Endothelial cell (in vitro differentiated cells): ENCODE measurements at regions not wholly inside any gene's neighbourhood (a gene's known extent, or its start where the extent isn't known, plus 50 kb on each side); places are given as distances from the start of the nearest gene placed in this dataset.
"Not testable (repeated sequence)": the region's sequence is repeated elsewhere in the genome, so short reads cannot be mapped to it uniquely, and the experiment has no call there.

Experiments used
- DNase-seq: peaks from one replicate; pipeline ENCODE4 v3.0.0; 2021; ENCODE audit warnings: low spot score
- H3K27ac Mint-ChIP-seq: one replicate; pipeline ENCODE4 v1.8.0; 2021; ENCODE audit warnings: mixed read lengths, inconsistent platforms; ENCODE audit not compliant: unreplicated experiment
- H3K27me3 Mint-ChIP-seq: one replicate; pipeline ENCODE4 v1.8.0; 2021; ENCODE audit warnings: mild to moderate bottlenecking, moderate library complexity, mixed read lengths, inconsistent platforms; ENCODE audit not compliant: unreplicated experiment
- H3K36me3 Mint-ChIP-seq: one replicate; pipeline ENCODE4 v1.8.0; 2021; ENCODE audit warnings: mild to moderate bottlenecking, low read depth, mixed read lengths, inconsistent platforms; ENCODE audit not compliant: unreplicated experiment
- H3K4me1 Mint-ChIP-seq: one replicate; pipeline ENCODE4 v1.8.0; 2021; ENCODE audit warnings: mild to moderate bottlenecking, mixed read lengths, inconsistent platforms; ENCODE audit not compliant: unreplicated experiment
- H3K4me3 Mint-ChIP-seq: one replicate; pipeline ENCODE4 v1.8.0; 2021; ENCODE audit warnings: mild to moderate bottlenecking, mixed read lengths, inconsistent platforms; ENCODE audit not compliant: unreplicated experiment
- H3K9me3 Mint-ChIP-seq: one replicate; pipeline ENCODE4 v1.8.0; 2021; ENCODE audit warnings: mixed read lengths, inconsistent platforms; ENCODE audit not compliant: unreplicated experiment
- TF ChIP-seq, protein P1 (sequence below): fragments of 200-600 bp; sonication (generic); IDR thresholded peaks from one replicate; pipeline ENCODE4 v1.5.0; 2021; ENCODE audit warnings: antibody characterized with exemption; ENCODE audit not compliant: unreplicated experiment

DNA sequence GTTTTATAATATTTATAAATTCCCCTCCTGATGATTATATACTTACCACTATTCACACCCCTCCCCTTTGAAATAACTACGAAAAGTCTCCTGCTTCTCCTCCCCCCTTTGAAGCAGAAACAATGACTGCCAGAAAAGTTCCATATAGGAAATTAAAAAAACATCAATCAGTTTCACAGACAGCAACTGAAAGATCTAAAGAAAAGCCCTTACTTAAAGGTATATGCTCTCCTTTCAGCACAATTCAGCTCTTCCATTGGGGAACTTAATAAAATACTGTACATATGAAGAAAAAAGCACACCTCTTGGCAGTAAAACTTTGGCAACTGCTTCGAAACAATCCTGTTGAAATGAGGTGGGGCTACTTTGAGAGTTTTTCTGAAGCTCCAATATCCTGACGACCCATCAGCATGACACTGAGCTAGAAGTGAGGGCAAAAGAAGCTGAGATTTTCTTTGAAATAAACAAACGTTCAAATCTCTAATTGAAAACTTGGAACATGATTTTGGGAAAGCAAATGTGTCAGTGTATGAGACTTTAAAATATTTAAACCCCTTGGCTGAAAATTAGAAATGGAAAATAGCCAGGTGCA is 147.6 kb upstream of the RXFP2 start:
- no peak overlapping the region for H3K27ac Mint-ChIP-seq
- TF ChIP-seq, protein P1, sequence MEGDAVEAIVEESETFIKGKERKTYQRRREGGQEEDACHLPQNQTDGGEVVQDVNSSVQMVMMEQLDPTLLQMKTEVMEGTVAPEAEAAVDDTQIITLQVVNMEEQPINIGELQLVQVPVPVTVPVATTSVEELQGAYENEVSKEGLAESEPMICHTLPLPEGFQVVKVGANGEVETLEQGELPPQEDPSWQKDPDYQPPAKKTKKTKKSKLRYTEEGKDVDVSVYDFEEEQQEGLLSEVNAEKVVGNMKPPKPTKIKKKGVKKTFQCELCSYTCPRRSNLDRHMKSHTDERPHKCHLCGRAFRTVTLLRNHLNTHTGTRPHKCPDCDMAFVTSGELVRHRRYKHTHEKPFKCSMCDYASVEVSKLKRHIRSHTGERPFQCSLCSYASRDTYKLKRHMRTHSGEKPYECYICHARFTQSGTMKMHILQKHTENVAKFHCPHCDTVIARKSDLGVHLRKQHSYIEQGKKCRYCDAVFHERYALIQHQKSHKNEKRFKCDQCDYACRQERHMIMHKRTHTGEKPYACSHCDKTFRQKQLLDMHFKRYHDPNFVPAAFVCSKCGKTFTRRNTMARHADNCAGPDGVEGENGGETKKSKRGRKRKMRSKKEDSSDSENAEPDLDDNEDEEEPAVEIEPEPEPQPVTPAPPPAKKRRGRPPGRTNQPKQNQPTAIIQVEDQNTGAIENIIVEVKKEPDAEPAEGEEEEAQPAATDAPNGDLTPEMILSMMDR, result no peak
- H3K36me3 Mint-ChIP-seq, result no peaks in the 10 kb centered on the region
- H3K4me3 Mint-ChIP-seq, result no peak overlapping the region
- no peaks in the 10 kb centered on the region for H3K9me3 Mint-ChIP-seq
- no peak for DNase-seq
- H3K27me3 Mint-ChIP-seq, result peaks cover 3% of the 10 kb centered on the region
- H3K4me1 Mint-ChIP-seq, result no peaks in the 10 kb centered on the region

DNA sequence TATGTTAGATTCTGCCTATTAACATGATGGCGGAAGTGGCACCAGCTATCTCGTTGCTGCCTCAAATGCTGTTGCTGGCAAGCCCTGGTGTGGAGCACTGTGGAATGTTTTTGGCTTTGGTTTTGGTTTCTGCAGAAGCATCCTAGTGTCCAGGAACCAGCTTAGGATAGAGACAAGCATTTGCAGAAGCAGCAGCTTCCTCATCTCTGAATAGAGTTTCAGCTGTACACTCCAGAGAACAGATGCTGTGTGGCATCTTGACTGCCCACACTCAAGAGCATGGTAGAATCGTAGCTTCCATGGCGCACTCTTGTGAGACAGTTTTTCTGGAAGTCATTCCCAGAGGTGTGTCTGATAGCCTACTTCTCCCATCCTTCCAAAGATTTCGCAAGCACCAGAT is 145.3 kb upstream of the RXFP2 start:
- DNase-seq, result no peak
- no peaks in the 10 kb centered on the region for H3K36me3 Mint-ChIP-seq
- no peak overlapping the region for H3K27ac Mint-ChIP-seq
- H3K4me1 Mint-ChIP-seq, result no peaks in the 10 kb centered on the region
- no peaks in the 10 kb centered on the region for H3K9me3 Mint-ChIP-seq
- TF ChIP-seq, protein P1, result no peak
- peaks cover 3% of the 10 kb centered on the region for H3K27me3 Mint-ChIP-seq
- no peak overlapping the region for H3K4me3 Mint-ChIP-seq

DNA sequence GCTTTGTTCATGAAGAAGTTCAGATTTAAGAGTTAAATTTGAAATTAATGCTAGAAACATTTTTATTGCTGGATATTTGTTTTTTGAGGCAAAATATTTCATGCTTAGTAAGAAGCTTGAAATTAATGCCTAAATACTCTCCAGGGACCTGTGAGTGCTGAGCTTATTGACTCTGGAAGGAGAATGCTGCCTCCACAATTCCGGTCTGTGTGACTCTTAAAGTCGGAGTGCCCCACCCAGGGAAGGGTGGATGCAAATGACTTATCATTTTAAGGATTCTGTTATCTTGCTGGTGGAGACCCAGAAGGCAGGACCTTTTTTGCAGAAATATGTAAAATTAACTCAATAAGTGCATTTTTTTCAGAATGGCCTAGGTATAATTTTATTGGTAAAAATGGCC is 143.8 kb upstream of the RXFP2 start:
- Mint-ChIP-seq H3K27me3 (peaks cover 3% of the 10 kb centered on the region), H3K4me1 (no peaks in the 10 kb centered on the region), H3K4me3 (no peak overlapping the region), H3K9me3 (no peaks in the 10 kb centered on the region), H3K36me3 (no peaks in the 10 kb centered on the region), H3K27ac (no peak overlapping the region)
- no peak for DNase-seq
- TF ChIP-seq, protein P1, result no peak

DNA sequence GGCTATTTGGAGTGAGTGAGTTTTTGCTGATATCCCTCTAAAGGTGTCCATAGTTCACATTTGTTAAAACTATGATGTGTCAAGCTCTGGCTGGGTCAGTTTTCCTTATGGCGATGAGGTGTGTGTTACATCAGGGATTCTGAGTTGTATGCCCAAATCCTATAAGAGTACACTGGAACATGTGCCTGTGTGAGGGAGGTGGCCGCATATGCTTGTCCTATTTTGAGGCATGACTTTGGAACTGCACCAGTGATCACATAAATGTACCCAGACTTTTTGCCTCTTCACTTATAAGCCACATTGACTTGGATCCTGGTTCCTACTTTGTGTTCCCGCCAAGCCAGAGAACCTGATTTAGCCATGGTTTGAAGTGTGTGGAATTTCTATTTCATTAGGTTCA is 140.3 kb upstream of the RXFP2 start:
- Mint-ChIP-seq H3K4me1 (no peaks in the 10 kb centered on the region), H3K27me3 (no peaks in the 10 kb centered on the region), H3K27ac (no peak overlapping the region), H3K9me3 (no peaks in the 10 kb centered on the region), H3K36me3 (no peaks in the 10 kb centered on the region), H3K4me3 (no peak overlapping the region)
- TF ChIP-seq, protein P1, result no peak
- no peak for DNase-seq

DNA sequence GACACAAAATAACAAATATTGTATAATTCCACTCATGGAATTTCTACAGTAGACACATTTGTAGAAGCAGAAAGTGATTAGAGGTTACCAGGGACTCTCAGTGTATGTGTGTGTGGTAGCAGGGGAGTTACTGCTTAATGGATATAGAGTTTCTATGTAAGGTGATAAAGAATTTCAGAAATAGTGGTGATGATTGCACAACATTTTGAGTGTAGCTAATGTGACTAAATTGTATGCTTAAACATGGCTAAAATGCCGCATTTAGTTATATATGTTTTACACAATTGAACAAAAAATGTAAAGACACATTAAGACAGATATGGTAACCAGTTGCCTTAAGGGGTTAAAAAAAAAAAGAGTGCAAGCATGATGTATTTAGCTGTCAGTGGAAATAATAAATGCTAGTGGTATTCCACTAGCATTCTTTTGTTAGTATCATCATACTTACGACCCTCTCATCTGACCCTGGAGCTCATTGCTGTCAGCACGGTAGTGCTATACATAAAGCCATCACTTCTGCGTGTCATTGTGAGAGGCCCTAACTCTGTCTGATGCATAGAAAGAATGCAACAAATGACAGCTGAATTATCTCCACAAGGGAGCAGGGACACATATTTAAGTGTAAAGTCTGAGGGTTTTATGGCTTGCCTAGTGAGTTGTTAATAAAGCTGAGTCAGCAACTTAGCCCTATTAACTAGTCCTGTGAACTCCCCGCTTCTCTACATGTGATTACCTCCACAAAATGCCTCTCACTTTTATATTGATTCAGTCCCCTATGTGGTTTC is 134.1 kb upstream of the RXFP2 start:
- Mint-ChIP-seq H3K4me3 (no peak overlapping the region), H3K36me3 (no peaks in the 10 kb centered on the region), H3K27me3 (no peaks in the 10 kb centered on the region), H3K4me1 (no peaks in the 10 kb centered on the region), H3K27ac (no peak overlapping the region), H3K9me3 (no peaks in the 10 kb centered on the region)
- TF ChIP-seq, protein P1, result no peak
- DNase-seq, result no peak

DNA sequence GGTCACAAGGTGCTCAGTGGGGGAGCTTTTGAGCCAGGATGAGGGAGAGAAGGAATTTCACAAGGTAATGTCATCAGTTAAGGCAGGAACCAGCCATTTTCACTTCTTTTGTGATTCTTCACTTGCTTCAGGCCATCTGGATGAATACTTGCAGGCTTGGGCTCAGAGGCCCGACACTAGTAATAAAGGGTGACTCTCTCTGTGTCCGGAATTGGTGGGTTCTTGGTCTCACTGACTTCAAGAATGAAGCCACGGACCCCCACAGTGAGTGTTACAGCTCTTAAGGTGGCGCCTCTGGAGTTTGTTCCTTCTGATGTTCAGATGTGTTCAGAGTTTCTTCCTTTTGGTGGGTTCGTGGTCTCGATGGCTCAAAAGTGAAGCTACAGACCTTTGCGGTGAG is 131.8 kb upstream of the RXFP2 start:
- not testable (repeated sequence) for DNase-seq, H3K27ac Mint-ChIP-seq, H3K27me3 Mint-ChIP-seq, H3K4me1 Mint-ChIP-seq, H3K4me3 Mint-ChIP-seq, H3K36me3 Mint-ChIP-seq, H3K9me3 Mint-ChIP-seq

DNA sequence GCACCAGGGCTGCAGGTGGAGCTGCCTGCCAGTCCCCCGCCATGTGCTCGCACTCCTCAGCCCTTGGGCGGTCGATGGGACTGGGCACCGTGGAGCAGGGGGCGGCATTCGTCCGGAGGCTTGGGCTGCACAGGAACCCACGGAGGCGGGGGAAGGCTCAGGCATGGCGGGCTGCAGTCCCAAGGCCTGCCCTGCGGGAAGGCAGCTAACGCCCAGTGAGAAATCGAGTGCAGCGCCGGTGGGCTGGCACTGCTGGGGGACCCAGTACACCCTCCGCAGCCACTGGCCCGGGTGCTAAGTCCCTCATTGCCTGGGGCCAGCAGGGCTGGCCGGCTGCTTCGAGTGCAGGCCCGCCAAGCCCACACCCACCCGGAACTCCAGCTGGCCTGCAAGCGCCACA is 130.5 kb upstream of the RXFP2 start:
- not testable (repeated sequence) for H3K4me3 Mint-ChIP-seq, H3K27me3 Mint-ChIP-seq, H3K36me3 Mint-ChIP-seq, DNase-seq, H3K9me3 Mint-ChIP-seq, H3K27ac Mint-ChIP-seq, H3K4me1 Mint-ChIP-seq
